ENCODE measurements at regions not wholly inside any gene's neighbourhood (a gene's known extent, or its start where the extent isn't known, plus 50 kb on each side); places are given as distances from the start of the nearest gene placed in this dataset.
A peak's percentile ranks its signal among the peaks of the same experiment; 100 is the strongest.

GRCh38 chr10:118408181-118408580, 66.1 kb upstream of the FAM204A start:
- DNase-seq: no peak

- no peak for DNase-seq
These were observed 65.7 kb upstream of the FAM204A start for GRCh38 chr10:118407777-118408176.

- DNase-seq: no peak
These were observed 64.9 kb upstream of the FAM204A start for GRCh38 chr10:118407026-118407425.

- DNase-seq: no peak
These were observed 63.8 kb upstream of the FAM204A start for GRCh38 chr10:118405928-118406327.

DNA sequence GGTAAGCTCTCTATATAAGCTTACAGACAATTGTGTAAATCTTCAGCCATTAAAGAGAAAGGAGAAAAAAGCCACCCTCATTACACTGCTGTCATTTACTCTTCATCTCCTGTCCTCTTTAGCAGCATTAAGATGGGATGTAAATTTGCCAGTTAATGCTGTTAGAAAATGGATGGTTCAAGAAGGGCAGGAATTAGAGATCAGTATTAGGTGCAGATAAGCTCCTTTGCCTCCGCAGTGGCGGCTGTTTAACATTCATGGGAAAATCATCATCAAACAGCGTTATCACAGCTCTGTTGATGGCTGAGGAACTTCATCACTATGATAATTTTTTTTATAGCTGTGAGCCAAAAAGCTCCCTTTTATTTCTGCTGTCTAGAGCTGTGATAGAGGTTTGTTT, 61.8 kb upstream of the FAM204A start:
- DNase-seq: no peak

DNA sequence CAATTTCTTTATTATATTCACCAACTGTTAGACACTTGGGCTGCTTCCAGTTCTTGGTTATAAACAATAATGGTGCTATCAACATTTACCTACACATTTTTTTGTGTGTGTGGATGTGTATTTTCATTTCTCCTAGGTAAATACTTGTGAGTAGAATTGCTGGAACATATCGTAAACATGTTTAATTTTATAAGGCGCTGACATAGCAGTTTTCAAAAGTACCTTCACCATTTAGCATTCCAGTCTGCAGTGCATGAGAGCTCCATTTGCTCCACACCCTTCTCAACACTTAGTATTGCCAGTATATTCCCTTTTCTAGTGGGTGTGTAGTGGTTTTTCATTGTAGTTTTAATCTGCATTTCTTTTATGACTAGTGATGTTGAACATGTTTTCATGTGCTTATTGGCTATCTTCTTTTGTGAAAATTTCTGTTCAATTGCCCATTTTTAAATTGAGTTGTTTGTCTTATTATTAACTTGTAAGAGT, 59.6 kb upstream of the FAM204A start:
- no peak for DNase-seq

GRCh38 chr10:118397391-118397790, 55.3 kb upstream of the FAM204A start:
- DNase-seq: no peak

DNA sequence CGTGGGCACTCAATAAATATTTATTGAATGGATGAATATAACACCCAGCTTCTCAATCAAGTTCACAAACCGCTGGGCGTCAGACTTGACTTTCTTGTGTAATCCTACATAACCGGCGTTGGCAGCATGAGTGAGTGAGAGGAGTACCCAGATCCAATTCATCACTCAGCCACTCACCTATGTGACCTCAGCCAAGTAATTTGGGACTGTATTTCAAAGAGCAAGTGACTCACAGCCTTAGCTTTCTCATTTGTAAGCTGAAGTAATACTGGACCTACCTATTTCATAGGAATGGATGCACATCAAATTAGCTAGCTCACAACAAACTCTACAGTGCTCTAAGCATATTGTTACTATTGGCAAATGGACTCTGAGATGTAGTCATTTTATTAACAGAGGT, 53.8 kb upstream of the FAM204A start:
- DNase-seq: no peak

DNA sequence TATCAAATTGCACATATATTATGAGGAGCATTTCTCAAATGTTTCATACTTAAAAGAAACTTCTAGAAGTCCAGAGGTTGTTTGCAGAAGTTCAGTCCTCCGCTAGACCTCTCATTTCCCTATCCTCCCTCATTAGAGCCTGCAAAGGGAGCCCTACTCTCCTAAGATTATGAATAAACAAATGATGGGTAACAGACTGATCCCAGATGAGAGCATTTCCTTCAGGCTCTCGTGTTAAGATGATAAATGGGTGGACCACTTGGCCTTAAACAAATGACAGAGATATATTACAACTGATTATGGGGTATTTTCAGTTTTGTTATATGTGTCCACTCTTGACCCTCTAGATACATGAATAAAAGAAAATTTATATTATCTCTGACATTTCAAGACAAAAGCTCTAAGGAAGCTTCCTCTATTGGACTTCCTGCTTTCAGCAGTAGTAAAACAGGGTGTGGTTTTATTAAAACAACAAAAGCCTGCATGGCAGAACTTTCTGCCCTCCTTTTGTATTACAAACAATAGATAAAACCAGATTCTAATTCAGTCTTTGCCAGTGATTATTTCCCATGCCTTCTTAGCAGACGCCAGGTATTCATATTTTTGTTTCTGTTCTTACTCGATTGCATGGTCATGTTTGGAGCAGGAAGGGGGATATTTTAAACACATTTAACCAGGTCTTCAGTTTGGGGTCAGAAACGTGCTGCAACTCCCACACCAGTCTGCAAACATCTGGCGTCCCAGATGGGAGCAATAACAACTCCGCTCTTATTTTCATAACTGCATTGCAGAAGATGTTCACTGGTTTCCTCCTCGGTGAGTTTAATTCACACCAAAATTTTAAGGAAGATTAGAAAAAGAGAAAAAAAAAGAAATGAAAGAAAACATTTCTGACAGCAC, 52.4 kb upstream of the FAM204A start:
- peak; percentile 15 for DNase-seq

- no peak for DNase-seq
These were observed 50.6 kb upstream of the FAM204A start for GRCh38 chr10:118392761-118393160.
